ENCODE measurements at regions not wholly inside any gene's neighbourhood (a gene's known extent, or its start where the extent isn't known, plus 50 kb on each side); places are given as distances from the start of the nearest gene placed in this dataset.

GRCh38 chr20:52577696-52578095, 386.1 kb upstream of the ZFP64 start:
- DNase-seq (ENCODE audit: low read depth): no peak

- DNase-seq (ENCODE audit: low read depth): no peak
Observed at GRCh38 chr20:52572687-52573086, 381.1 kb upstream of the ZFP64 start.

GRCh38 chr20:52569201-52569600, 377.6 kb upstream of the ZFP64 start:
- DNase-seq (ENCODE audit: low read depth): no peak

- no peak for DNase-seq (ENCODE audit: low read depth)
Observed at GRCh38 chr20:52565614-52566013, 374.0 kb upstream of the ZFP64 start.

- DNase-seq (ENCODE audit: low read depth): no peak
Observed at GRCh38 chr20:52564594-52564993, 373.0 kb upstream of the ZFP64 start.

GRCh38 chr20:52552181-52552872, 360.7 kb upstream of the ZFP64 start:
- no peak for DNase-seq (ENCODE audit: low read depth)

- DNase-seq (ENCODE audit: low read depth): no peak
Observed at GRCh38 chr20:52542131-52542530, 350.6 kb upstream of the ZFP64 start.

- DNase-seq (ENCODE audit: low read depth): no peak
Observed at GRCh38 chr20:52540509-52540908, 348.9 kb upstream of the ZFP64 start.

- peak; percentile 20 for DNase-seq (ENCODE audit: low read depth)
Observed at GRCh38 chr20:52539891-52540290, 348.3 kb upstream of the ZFP64 start.

GRCh38 chr20:52536841-52537400, 345.3 kb upstream of the ZFP64 start:
- DNase-seq (ENCODE audit: low read depth): no peak

GRCh38 chr20:52536040-52536439, 344.5 kb upstream of the ZFP64 start:
- no peak for DNase-seq (ENCODE audit: low read depth)

GRCh38 chr20:52534616-52535015, 343.0 kb upstream of the ZFP64 start:
- no peak for DNase-seq (ENCODE audit: low read depth)

- no peak for DNase-seq (ENCODE audit: low read depth)
Observed at GRCh38 chr20:52533401-52533800, 341.8 kb upstream of the ZFP64 start.

- DNase-seq (ENCODE audit: low read depth): no peak
Observed at GRCh38 chr20:52532674-52533073, 341.1 kb upstream of the ZFP64 start.

GRCh38 chr20:52530571-52530970, 339.0 kb upstream of the ZFP64 start:
- no peak for DNase-seq (ENCODE audit: low read depth)

- no peak for DNase-seq (ENCODE audit: low read depth)
Observed at GRCh38 chr20:52529826-52530225, 338.2 kb upstream of the ZFP64 start.

GRCh38 chr20:52524861-52525260, 333.3 kb upstream of the ZFP64 start:
- DNase-seq (ENCODE audit: low read depth): no peak

- DNase-seq (ENCODE audit: low read depth): no peak
Observed at GRCh38 chr20:52518735-52519134, 327.2 kb upstream of the ZFP64 start.

GRCh38 chr20:52515877-52516276, 324.3 kb upstream of the ZFP64 start:
- DNase-seq (ENCODE audit: low read depth): no peak

GRCh38 chr20:52500157-52500556, 308.6 kb upstream of the ZFP64 start:
- no peak for DNase-seq (ENCODE audit: low read depth)

GRCh38 chr20:52497731-52498130, 306.2 kb upstream of the ZFP64 start:
- no peak for DNase-seq (ENCODE audit: low read depth)

GRCh38 chr20:52496191-52496590, 304.6 kb upstream of the ZFP64 start:
- no peak for DNase-seq (ENCODE audit: low read depth)

GRCh38 chr20:52494244-52494643, 302.7 kb upstream of the ZFP64 start:
- no peak for DNase-seq (ENCODE audit: low read depth)

GRCh38 chr20:52493171-52493721, 301.7 kb upstream of the ZFP64 start:
- DNase-seq (ENCODE audit: low read depth): no peak
